Stomach (tissue), 8 donors: ENCODE measurements at regions not wholly inside any gene's neighbourhood (a gene's known extent, or its start where the extent isn't known, plus 50 kb on each side); places are given as distances from the start of the nearest gene placed in this dataset.

Experiments
- DNase-seq, 2 donors: peaks; one replicate each; pipeline versions ENCODE4 v3.0.0 to v3.0.0-alpha.2; 2013 to 2019
- H3K27ac ChIP-seq, 5 donors: fragments of 200-600 bp in 4 of 5; sonication (generic) in 4 of 5; one replicate each; pipeline ENCODE4 v1.5.1; 2013 to 2019; ENCODE audit warnings: mild to moderate bottlenecking in 1 of 5, moderate library complexity in 1 of 5
- H3K27me3 ChIP-seq, 3 donors: fragments of 200-600 bp; sonication (generic); one replicate each; pipeline ENCODE4 v1.5.1; 2017 to 2019; ENCODE audit warnings: mixed run types in 1 of 3
- H3K36me3 ChIP-seq, 4 donors: fragments of 200-600 bp; sonication (generic); 1 replicate in 3 of 4; 2 replicates in 1 of 4; pipeline ENCODE4 v1.5.1; 2016 to 2019
- H3K4me1 ChIP-seq, 4 donors: fragments of 200-600 bp; sonication (generic); one replicate each; pipeline ENCODE4 v1.5.1; 2016 to 2019
- H3K4me3 ChIP-seq, 4 donors: fragments of 200-600 bp; sonication (generic) in 3 of 4; one replicate each; pipeline ENCODE4 v1.5.1; 2016 to 2019; ENCODE audit warnings: mild to moderate bottlenecking in 1 of 4
- H3K9me3 ChIP-seq, 4 donors: fragments of 200-600 bp; sonication (generic); one replicate each; pipeline ENCODE4 v1.5.1; 2016 to 2019
- EP300 ChIP-seq: sonication (generic); formaldehyde crosslinking; IDR thresholded peaks from one replicate; pipeline ENCODE4 v1.6.1; 2017; ENCODE audit warnings: antibody characterized with exemption
- POLR2A ChIP-seq, 4 donors: fragments of 450-650 bp; IDR thresholded peaks; one replicate each; pipeline ENCODE4 v1.6.1; 2016; ENCODE audit warnings: antibody characterized with exemption in 4 of 4, control low read depth in 2 of 4, mild to moderate bottlenecking in 1 of 4, moderate library complexity in 1 of 4
- POLR2AphosphoS5 ChIP-seq, 3 donors: sonication (generic); formaldehyde crosslinking; IDR thresholded peaks; one replicate each; pipeline ENCODE4 v1.6.1; 2016; ENCODE audit warnings: antibody characterized with exemption in 3 of 3
- WGBS, 5 donors: extraction: QIAGEN DNeasy Blood & Tissue Kit in 3 of 5; methylation state at CpG; one replicate each; pipeline versions ENCODE4 v1.1.5 to v1.1.7; 2013 to 2018; 5-methylcytosine and 5-hydroxymethylcytosine counted together
- intact Hi-C: fragments of 100-400 bp; cut with DNase I; formaldehyde crosslinking; loops from one replicate; pipeline ENCODE4 v1.15.1; 2023; ENCODE audit warnings: low total_unique reads
- TF ChIP-seq, protein P1 (sequence below), 7 experiments: fragments of 450-650 bp in 4 of 7; fragments of 200-600 bp in 3 of 7; sonication (generic) in 3 of 7; IDR thresholded peaks; one replicate each; pipeline ENCODE4 v1.5.1; 2016 to 2019; ENCODE audit warnings: antibody characterized with exemption in 7 of 7, control low read depth in 2 of 7, mild to moderate bottlenecking in 1 of 7
- donor health status: healthy with polysubstance abuse.
- donor health status: Bipolar disorder and iron deficiency.
- donor health status: healthy.

DNA sequence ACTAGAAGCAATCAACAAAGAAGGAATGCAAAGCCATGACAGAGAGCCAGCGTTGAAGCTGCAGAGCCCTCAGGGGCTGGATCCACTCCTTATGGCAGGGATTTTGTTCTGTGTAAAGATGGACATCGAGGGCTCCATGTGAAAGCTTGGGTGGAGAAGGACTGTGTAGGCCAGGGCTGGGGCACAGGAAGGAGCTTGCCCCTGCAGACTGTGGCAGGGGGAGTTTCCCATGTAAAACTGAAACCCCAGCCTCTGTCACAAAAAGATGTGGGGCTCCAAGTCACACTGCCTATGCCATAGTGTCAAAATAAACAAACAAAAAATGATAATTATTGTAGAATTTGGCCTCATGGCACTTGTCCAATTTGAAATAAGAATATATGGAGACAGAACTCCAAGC lies 408.7 kb upstream of the HS6ST1 start:
- Histone ChIP-seq H3K36me3 (no peaks in the 10 kb centered on the region), H3K27ac (no peak overlapping the region), H3K4me1 (no peaks in the 10 kb centered on the region), H3K9me3 (peaks cover 0 to 14% (median 2%) of the 10 kb centered on the region in 4 donors), H3K4me3 (no peak overlapping the region), H3K27me3 (no peaks in the 10 kb centered on the region)
- intact Hi-C loops, result no loop called here
- no peak for TF ChIP-seq POLR2A (IDR thresholded peaks at IDR 0.05)
- no peak for TF ChIP-seq EP300
- TF ChIP-seq POLR2AphosphoS5 (IDR thresholded peaks at IDR 0.05), result no peak
- TF ChIP-seq, protein P1, sequence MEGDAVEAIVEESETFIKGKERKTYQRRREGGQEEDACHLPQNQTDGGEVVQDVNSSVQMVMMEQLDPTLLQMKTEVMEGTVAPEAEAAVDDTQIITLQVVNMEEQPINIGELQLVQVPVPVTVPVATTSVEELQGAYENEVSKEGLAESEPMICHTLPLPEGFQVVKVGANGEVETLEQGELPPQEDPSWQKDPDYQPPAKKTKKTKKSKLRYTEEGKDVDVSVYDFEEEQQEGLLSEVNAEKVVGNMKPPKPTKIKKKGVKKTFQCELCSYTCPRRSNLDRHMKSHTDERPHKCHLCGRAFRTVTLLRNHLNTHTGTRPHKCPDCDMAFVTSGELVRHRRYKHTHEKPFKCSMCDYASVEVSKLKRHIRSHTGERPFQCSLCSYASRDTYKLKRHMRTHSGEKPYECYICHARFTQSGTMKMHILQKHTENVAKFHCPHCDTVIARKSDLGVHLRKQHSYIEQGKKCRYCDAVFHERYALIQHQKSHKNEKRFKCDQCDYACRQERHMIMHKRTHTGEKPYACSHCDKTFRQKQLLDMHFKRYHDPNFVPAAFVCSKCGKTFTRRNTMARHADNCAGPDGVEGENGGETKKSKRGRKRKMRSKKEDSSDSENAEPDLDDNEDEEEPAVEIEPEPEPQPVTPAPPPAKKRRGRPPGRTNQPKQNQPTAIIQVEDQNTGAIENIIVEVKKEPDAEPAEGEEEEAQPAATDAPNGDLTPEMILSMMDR (IDR thresholded peaks at IDR 0.05), result no peak
- DNase-seq, result no peak
- WGBS, 5 donors, result 69 to 84% (median 73%) methylated on average over 2 of the region's 2 CpGs

DNA sequence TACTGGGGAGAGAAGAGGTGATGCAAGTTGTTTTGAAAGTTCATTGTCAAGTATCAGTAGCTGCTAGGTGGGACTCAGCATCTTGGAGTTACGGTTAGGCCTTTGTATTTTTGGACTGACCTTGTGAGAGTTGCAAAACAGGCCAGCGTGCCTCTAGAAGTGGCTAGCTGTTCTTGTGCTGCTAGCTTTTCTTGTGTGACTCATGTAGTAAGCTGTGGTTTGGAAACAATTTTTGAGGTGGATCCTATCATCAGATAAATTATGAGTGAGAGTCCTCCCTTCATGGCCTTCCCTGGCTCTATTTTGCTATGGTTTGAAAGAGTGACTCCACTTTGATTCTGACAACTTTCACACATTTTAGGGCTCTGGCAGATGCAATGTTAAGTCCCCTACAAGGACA lies 409.2 kb upstream of the HS6ST1 start:
- no peak for TF ChIP-seq POLR2A (IDR thresholded peaks at IDR 0.05)
- TF ChIP-seq, protein P1 (IDR thresholded peaks at IDR 0.05), result no peak
- TF ChIP-seq EP300, result no peak
- no peak for TF ChIP-seq POLR2AphosphoS5 (IDR thresholded peaks at IDR 0.05)
- Histone ChIP-seq H3K9me3 (peaks cover 0 to 14% (median 2%) of the 10 kb centered on the region in 4 donors), H3K4me3 (no peak overlapping the region), H3K27ac (no peak overlapping the region), H3K4me1 (no peaks in the 10 kb centered on the region), H3K27me3 (no peaks in the 10 kb centered on the region), H3K36me3 (no peaks in the 10 kb centered on the region)
- WGBS, 5 donors, result 67 to 86% (median 69%) methylated on average over 2 of the region's 2 CpGs
- DNase-seq, result no peak
- intact Hi-C loops, result no loop called here

- Histone ChIP-seq H3K4me1 (peaks cover 0 to 8% (median 0%) of the 10 kb centered on the region in 4 donors), H3K27ac (no peak overlapping the region), H3K36me3 (no peaks in the 10 kb centered on the region), H3K9me3 (peaks cover 0 to 14% (median 2%) of the 10 kb centered on the region in 4 donors), H3K4me3 (no peak overlapping the region), H3K27me3 (no peaks in the 10 kb centered on the region)
- TF ChIP-seq POLR2AphosphoS5 (IDR thresholded peaks at IDR 0.05), result no peak
- no peak for TF ChIP-seq EP300
- TF ChIP-seq, protein P1 (IDR thresholded peaks at IDR 0.05), result no peak
- no peak for TF ChIP-seq POLR2A (IDR thresholded peaks at IDR 0.05)
- intact Hi-C loops, result no loop called here
- DNase-seq, result no peak
- 88 to 97% (median 93%) methylated on average over 2 of the region's 2 CpGs for WGBS, 5 donors
These were observed 410.4 kb upstream of the HS6ST1 start for GRCh38 chr2:128729051-128729450.

DNA sequence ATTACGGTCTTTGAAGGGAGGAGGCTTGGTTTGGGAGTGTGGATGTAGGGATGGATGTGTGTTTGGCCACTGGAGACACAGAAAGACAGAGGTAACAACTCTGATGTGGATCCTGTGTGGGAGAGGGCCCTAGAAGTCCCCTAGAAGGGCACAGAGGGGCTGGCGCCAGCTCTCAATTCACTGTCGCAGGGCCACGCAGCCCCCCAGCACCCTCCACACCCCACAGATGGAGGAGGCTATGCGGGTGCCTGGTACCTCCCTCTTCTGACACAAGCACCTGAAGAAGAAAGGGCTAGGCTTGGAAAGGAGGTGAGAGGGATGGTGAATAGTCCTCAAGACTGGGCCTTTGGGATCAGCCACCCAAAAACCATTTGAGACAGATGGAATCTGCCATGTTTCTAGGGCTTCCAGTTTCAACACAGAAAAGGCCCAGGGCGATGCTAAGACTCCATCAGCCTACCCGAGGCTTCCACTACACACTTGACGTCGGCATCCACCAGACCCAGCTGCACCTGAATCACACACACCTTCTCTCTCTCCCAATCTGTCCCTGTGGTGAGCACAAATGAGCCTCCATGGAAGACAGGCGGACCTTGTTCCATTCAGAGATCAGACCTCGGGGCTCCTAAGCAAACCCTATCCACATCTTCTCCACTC lies 413.5 kb upstream of the HS6ST1 start:
- peaks cover 11 to 26% (median 14%) of the 10 kb centered on the region in 4 donors for H3K4me1 ChIP-seq
- H3K9me3 ChIP-seq, result peaks cover 0 to 14% (median 2%) of the 10 kb centered on the region in 4 donors
- H3K4me3 ChIP-seq, result no peak overlapping the region
- intact Hi-C loops, result loop anchor here (10.0 kb wide), 1 partner anchor 523 kb away; no protein-coding TSS in a partner anchor
- WGBS, 5 donors, result 88 to 96% (median 95%) methylated on average over 11 of the region's 11 CpGs
- H3K36me3 ChIP-seq, result no peaks in the 10 kb centered on the region
- DNase-seq, result no peak
- H3K27ac ChIP-seq, result no peak overlapping the region
- peaks cover 0 to 7% (median 0%) of the 10 kb centered on the region in 3 donors for H3K27me3 ChIP-seq
- TF ChIP-seq POLR2AphosphoS5 (IDR thresholded peaks at IDR 0.05) (no peak), EP300 (no peak), POLR2A (IDR thresholded peaks at IDR 0.05) (no peak)
- TF ChIP-seq, protein P1 (IDR thresholded peaks at IDR 0.05), result no peak
